ENCODE measurements at regions not wholly inside any gene's neighbourhood (a gene's known extent, or its start where the extent isn't known, plus 50 kb on each side); places are given as distances from the start of the nearest gene placed in this dataset.
"Not testable (repeated sequence)": the region's sequence is repeated elsewhere in the genome, so short reads cannot be mapped to it uniquely, and the experiment has no call there.

- no peak for DNase-seq (ENCODE audit: low read depth in 4 of 4, low spot score in 3 of 4)
Measured at GRCh38 chr6:167208819-167209576, 51.2 kb upstream of the GPR31 start.

GRCh38 chr6:167209577-167209975, 51.8 kb upstream of the GPR31 start:
- DNase-seq (ENCODE audit: low read depth in 4 of 4, low spot score in 3 of 4), result no peak

- DNase-seq (ENCODE audit: low read depth in 4 of 4, low spot score in 3 of 4), result no peak
Measured at GRCh38 chr6:167210375-167211294, 52.9 kb upstream of the GPR31 start.

GRCh38 chr6:167211295-167211648, 53.5 kb upstream of the GPR31 start:
- DNase-seq (ENCODE audit: low read depth in 4 of 4, low spot score in 3 of 4), result no peak

GRCh38 chr6:167211881-167212712, 54.3 kb upstream of the GPR31 start:
- DNase-seq (ENCODE audit: low read depth in 4 of 4, low spot score in 3 of 4), result no peak

- no peak for DNase-seq (ENCODE audit: low read depth in 4 of 4, low spot score in 3 of 4)
Measured at GRCh38 chr6:167212713-167213005, 54.9 kb upstream of the GPR31 start.

- no peak for DNase-seq (ENCODE audit: low read depth in 4 of 4, low spot score in 3 of 4)
Measured at GRCh38 chr6:167214206-167214605, 56.4 kb upstream of the GPR31 start.

GRCh38 chr6:167215429-167216250, 57.9 kb upstream of the GPR31 start:
- DNase-seq (ENCODE audit: low read depth in 4 of 4, low spot score in 3 of 4), result not testable (repeated sequence)

- DNase-seq (ENCODE audit: low read depth in 4 of 4, low spot score in 3 of 4), result not testable (repeated sequence)
Measured at GRCh38 chr6:167216390-167217050, 58.7 kb upstream of the GPR31 start.

- DNase-seq (ENCODE audit: low read depth in 4 of 4, low spot score in 3 of 4), result not testable (repeated sequence)
Measured at GRCh38 chr6:167217073-167217472, 59.3 kb upstream of the GPR31 start.

- not testable (repeated sequence) for DNase-seq (ENCODE audit: low read depth in 4 of 4, low spot score in 3 of 4)
Measured at GRCh38 chr6:167217951-167218759, 60.4 kb upstream of the GPR31 start.

- DNase-seq (ENCODE audit: low read depth in 4 of 4, low spot score in 3 of 4), result not testable (repeated sequence)
Measured at GRCh38 chr6:167219079-167219478, 61.3 kb upstream of the GPR31 start.

GRCh38 chr6:167219967-167220512, 62.3 kb upstream of the GPR31 start:
- DNase-seq (ENCODE audit: low read depth in 4 of 4, low spot score in 3 of 4), result no peak

- DNase-seq (ENCODE audit: low read depth in 4 of 4, low spot score in 3 of 4), result no peak
Measured at GRCh38 chr6:167221400-167222201, 63.8 kb upstream of the GPR31 start.

GRCh38 chr6:167225566-167226382, 65.3 kb upstream of the UNC93A start:
- not testable (repeated sequence) for DNase-seq (ENCODE audit: low read depth in 4 of 4, low spot score in 3 of 4)

- DNase-seq (ENCODE audit: low read depth in 4 of 4, low spot score in 3 of 4), result no peak
Measured at GRCh38 chr6:167226383-167226685, 64.8 kb upstream of the UNC93A start.

GRCh38 chr6:167226791-167227190, 64.3 kb upstream of the UNC93A start:
- DNase-seq (ENCODE audit: low read depth in 4 of 4, low spot score in 3 of 4), result no peak

Data from left renal pelvis (tissue), 4 donors.